ENCODE measurements at regions not wholly inside any gene's neighbourhood (a gene's known extent, or its start where the extent isn't known, plus 50 kb on each side); places are given as distances from the start of the nearest gene placed in this dataset.
A peak's percentile ranks its signal among the peaks of the same experiment; 100 is the strongest.

DNA sequence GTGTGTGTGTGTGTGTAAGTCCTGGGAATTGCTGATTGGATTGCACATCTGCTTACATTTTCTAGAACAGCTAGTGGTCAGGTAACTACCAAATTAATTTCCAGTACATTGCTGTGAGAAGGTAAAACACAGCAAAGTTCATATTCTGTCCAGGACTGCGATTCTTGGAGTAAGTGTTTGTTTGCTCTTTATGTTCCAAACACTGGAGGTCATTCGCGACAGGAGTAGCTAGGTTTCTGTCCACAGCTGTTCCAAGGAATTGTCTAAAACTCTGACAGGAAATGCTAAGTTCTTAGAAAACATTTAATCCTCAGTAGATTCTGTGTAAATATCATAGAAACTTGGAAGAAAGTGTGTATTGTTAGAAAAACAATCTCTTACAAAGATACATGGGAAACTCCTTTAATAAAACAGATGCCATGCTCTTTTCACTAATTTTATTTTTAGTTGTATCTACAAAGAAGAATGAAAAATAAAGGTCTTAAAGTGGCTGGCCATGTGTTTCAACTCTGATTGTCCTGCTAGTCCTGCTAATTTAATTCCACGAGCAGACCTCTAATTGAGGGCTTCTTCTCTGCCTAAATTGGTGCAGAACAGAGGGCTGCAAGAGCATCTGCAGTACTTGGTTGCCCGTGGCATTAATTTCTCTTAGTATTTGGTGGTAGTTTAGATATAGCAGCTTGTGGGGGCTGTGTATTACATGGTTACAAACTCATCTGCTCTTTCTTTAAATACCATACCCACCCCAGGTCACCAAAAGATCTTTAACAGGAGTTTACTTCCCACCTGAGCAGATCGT, 464.5 kb downstream of the RASEF start:
- no peak for DNase-seq

DNA sequence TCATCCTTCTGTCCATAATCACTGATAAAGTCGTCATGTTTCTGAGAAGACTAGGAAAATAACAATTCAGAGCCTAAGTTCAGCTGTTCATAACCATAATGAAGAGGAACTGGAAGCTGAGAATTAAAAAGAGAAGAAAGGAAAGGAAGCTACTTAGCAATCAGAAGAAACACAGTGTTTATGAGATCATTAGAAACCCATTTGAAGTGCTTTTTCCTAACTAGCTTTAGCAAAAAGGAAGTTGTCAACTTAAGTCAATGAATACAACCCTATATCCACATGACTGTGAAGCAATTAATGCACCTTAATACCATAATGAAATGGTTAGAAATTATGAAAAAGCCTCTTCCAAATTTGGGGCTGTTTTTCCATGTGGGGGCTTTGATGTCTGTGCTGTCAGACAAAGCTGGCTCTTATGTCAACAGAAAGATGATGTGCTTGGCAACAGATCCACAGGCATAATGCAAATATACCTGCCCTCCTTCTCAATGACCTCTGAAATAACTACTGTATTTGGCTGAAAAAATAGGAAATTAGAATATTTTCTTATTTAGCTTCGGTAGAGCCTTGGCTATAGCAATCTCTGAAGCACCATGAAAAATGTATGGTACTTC, 463.5 kb downstream of the RASEF start:
- no peak for DNase-seq

DNA sequence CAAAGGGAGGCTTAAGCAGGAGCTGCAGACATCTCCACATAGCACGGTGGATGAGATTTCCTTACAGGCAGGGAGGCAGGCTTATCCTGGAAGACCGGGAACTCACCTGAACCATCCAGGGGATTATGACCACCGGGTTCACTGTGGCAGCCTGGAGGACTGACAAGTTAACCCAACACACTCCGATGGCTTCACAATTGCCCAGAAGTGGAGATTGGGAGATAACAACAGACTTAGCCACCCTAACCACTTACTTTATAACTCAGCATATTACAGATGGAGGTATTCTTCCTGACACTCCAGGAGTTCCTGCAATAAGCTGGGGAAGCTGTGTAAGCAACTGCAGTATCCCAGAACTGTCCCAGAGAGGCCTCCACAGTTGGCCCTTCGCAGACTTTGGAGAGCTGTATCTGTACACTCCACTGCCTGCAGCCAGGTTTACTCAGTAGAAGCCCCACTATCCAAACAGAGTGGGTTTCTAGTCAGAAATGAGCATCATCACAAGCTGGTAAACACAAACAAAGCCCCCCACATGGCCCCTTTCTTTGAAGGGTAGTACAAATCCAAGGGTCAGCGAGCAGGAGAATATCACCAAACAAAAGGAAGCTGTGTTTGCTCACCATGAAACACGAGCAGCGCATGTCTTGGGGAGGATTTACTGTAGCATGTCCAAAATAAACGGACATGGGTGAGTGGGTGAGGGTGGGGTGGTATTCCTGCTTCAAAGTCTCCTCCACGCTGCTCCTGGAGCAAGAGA, 462.2 kb downstream of the RASEF start:
- DNase-seq, result no peak

DNA sequence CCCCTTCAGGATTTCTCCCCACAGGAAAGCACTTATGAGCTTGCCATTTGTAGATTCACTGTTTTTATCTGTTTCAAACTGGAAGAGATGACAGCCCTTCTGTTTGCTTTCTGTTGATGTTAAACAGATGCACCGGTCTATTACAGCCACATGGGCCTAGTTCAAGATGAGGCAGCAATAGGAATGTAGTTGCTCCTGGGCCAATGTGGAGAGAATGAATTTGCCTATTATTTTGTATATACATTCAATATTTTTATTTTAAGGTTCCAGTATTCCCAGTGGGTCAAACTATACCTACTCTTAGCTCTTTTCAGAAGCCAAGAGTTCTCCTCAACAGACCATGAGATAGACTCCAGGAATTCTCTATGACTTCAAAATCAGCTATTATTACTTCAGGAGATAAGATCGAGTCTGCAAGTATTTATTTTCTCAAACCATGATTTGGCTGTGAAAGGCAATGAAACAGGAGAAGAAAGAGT, 461.6 kb downstream of the RASEF start:
- DNase-seq, result no peak

DNA sequence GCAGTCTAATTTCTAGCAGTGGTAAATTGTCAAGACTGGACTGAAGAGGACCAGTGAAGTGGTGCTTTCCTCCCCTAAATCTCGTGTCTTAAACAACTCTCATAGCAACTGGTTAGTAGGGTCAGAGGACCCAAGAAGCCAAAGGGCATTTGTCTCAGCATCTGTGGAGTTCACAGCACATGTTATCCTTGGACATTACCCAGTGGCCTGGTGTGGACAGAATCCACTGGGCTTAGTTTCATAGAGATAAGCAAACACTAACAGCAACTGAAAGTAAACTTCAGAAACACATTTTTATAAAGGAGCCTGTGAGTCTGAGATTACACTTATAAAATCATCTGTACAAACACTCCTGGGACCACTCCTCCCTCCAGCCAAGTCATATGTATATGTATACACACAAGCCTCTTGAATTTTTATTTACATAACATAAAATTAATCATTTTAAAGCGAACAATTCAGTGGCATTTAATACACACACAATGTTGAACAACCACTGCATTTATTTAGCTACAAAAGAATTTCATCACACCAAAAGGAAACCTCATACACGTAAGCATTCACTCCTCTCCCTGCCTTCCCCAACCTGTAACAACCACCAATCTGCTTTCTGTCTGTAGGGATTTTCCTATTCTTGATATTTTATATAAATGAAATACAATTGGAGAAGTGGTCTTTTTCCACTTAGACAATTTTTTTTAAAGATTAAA, 457.8 kb downstream of the RASEF start:
- no peak for DNase-seq

DNA sequence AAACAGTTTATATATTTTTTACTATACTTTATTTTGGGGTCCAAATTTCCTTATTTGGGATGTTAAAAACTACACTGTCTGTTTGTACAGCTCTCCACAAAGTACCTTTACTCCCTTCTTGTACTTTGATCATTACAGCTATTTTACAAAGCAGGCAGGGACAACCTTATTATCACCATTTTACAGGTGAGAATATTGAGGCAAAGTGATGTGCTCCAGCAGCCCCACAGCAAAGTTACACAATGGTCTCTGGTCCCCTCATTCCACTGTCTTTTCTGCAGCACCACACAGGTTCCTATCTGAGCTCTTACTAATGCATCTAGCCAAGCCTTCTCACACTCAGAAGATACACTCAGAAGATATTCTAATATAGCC, 457.3 kb downstream of the RASEF start:
- DNase-seq, result no peak

DNA sequence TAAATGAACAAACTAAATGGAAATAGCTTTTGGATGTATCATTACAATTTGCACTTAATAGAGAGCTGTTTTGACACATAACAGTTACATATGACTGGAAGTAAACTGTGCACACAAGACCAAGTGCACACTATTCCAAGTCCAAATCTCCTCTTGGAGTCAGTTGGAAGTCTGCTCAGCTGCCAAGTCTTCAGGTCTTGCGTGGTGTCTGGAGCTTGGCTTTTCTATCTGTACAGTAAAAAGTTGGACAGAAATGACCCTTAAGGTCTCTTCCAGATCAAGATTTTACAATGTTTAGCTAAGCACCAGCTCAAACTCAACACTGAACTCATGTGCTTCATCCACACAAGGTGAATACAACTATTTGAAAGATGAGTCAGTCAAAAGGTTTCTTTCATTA, 456.9 kb downstream of the RASEF start:
- DNase-seq, result no peak

DNA sequence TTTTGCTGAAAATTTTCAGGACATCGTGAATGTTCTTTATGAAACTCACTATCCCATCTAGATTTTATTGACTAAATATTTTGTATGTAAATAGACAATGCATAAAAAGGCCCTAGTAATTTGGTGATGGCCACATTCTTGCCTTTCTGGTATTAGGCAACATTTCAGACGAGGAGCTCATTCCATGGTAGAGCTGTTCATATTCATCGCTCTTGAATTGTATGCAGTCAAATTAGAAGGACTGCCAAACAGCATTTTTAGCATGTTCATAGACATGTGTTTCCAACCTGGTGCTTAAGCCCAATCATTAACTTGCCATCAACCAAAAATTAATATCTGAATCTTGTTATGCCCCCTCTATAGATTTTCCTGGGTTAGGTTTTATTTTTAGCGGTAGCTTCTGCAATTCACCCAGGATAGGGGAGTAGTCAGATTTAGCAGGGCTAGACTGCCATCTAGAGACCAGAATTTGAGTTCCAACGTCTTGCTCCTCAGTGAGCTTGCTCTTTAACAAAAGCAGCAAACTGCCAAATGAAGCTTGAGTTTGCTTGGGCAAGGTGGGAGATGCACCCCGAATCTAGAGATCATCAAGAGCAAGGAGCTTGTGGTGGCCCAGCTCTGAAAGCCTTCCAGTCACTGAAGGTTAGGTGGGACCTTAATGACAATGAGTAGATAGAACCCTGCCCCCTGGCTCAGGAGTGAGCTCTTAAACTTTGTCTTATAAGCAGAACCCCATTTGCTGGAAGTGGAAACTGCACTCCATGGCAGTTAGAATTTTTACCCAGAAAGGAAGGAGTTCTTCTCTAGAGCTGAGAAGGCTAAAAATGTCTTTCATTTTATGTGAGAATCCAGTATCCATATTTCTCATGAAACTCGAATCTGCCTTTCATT, 456.2 kb downstream of the RASEF start:
- DNase-seq, result peak; percentile 67

DNA sequence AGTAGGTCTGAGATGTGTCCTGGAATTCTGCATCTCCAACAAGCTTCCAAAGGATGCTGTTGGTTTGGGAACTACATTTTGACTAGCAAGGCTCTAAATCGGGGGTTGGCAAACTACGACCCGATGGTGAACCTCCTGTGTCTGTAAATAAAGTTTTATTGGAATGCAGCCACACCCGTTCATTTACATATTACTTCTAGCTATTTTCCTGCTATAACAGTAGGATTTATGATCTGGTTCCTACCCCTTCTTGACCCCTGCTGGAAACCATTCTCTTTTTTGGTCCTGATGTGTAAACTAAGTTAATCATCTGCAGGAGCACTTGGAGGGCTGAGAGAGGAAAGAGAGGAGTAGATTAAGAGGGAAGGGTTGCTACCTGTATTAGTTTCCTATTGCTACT, 454.5 kb downstream of the RASEF start:
- no peak for DNase-seq

DNA sequence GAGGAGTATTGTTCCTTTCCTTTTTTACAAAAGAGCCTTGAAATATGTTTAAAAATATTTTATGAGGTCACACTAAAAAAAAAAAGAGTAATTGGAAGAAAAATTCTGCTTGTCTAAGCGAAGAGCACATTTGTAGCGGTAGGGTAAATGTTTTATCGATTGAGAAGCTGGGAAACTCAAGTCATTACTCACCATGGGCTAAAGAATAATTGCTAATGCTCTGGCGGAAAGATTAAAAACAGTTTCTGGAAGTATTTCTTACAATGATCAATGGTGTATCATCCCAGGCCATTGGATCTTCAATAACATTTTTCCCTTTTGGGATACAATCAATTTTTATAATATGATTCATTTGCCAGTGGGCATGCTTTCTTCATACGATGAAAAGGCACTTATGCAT, 450.0 kb downstream of the RASEF start:
- no peak for DNase-seq

DNA sequence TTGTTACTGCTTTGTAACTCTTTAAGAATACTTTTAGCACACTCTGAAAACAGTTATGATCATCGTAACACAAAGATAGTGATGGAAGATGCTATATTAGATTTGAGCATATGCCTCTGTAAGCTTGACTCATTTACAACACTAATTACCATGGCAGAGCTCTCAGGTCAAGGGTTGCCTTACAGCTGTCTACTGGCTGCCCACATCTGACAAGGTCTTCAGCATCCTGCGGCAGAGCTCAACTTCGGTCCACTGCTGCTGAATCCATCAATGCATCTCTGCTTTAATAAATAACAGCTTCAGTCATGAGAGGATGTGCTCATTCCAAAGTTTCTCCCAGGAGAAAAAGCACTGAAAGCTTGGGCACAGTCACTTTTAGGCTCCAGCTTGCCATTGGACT, 449.4 kb downstream of the RASEF start:
- no peak for DNase-seq

DNA sequence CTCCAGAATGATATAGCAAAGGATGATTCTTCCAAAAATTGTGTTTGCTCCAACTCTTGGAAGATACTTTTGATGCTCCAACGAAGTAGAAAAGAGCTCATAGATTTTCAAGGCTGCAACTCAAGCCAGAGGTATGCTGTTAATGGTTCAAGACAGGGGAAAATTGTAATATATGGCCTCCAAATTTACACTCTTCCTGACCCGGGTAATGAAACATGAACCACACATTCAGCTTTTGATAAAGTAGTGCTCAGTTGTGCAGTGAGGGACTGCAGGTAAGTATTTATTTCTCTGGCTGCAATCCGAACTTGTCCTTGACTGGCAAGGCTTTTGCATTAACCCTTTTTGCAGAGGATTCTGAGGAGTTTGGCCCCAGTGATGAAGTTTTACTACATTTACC, 446.4 kb downstream of the RASEF start:
- DNase-seq, result no peak

DNA sequence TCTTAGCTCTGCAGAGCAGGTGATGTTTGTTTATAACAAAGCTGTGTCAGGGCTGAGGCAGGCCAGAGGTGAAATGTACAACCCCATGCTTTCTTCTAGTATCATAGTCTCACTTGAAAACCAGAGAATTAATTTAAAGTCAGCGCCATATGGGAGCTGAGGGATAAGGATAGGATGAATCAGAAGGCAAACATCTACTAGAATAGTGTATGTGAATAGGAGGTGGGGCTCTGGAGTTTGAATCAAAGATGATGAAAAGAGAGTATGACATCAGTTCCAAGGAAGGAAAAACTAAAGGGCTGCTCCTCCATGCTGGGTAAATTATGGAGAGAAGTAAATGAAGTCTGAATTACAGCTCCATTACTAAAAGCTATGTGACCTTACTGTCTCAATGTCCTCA, 441.5 kb downstream of the RASEF start:
- no peak for DNase-seq

DNA sequence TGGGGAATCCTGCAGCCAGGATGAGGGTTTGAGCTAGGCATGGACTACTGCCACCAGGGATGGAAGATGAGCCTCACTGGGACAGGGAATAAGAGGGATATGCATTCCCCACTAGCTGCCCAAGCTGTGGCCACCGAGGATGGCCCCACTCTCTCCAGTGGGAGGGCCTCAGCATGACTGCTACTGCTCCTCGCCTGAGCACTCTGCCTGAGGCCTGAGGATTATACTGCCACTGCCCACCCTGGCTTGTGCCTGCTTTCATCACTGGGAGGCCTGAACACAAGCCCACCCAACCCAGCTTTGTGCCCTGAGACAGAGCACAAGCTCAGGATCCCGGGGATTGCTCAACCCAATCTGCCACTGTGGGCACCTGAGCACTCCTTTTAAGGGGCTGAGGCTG, 425.6 kb downstream of the RASEF start:
- DNase-seq, result no peak

DNA sequence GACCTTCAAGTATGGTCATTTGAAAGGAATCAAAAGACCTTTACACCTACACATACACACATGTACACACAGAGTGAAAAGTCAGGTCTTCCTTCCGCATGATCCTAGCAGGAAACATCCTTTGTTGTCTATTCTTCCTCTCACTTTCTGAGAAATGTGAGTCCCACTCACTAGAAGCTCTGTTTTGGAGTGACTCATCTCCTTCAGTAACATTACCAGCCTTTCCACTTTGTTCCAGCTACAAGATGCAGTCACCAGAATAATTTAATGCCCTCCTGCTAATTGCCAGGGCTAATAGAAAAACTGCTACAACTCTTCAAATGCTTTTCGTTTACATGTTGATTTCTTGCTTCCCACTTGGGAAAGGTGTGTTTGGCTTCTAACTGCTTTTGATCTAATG, 417.3 kb downstream of the RASEF start:
- DNase-seq, result no peak

DNA sequence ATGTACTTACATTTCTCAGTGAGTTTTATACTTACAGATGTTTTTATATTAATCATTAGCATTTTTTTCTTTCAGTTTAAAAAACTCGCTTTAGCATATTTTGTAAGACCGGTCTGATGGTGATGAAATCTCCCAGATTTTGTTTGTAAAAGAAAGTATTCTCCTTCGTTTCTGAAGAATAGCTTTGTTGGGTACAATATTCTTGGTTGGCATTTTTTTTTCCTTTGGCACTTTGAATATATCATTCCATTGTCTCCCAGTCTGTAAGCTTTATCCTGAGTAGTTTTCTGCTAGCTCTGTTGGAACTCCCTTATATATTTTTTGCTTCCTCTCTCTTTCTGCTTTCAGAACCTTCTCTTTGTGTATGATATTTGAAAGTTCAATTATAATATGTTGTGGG, 412.6 kb downstream of the RASEF start:
- no peak for DNase-seq

DNA sequence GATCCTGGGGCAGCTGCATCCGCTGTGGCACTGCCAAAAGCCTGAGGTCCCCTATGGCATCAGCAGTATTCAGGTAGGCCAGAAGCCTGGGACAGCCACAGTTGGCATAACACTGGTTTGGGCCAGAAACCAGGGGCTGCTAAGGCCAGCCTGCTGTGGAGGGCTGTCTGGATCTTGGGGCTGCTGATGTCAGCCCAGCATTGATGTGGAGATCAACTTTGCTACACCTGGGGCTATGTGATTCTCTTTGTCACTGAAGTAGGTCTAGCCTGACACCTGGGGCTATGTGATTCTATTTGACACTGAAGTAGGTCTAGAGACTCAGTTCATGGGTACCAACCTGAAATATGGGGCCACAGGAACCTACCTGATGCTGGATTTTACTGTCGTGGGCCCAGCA, 411.5 kb downstream of the RASEF start:
- DNase-seq, result no peak

DNA sequence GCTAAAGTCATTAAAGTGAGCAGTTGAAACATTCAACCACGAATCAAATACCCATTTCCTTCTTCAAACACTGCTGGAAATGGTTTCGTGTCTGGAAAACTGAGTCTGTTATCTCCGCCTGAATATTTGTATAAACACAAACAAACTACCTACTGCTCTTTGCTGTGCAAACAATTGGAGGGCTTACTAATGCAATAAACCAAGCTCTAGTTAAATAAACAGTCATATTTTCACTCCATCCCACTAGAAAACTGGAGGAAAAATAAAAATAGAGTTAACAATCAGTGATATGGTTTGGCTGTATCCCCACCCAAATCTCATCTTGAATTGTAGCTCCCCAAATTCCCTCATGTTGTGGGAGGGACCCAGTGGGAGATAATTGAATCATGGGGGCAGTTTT, 397.6 kb downstream of the RASEF start:
- DNase-seq, result no peak

DNA sequence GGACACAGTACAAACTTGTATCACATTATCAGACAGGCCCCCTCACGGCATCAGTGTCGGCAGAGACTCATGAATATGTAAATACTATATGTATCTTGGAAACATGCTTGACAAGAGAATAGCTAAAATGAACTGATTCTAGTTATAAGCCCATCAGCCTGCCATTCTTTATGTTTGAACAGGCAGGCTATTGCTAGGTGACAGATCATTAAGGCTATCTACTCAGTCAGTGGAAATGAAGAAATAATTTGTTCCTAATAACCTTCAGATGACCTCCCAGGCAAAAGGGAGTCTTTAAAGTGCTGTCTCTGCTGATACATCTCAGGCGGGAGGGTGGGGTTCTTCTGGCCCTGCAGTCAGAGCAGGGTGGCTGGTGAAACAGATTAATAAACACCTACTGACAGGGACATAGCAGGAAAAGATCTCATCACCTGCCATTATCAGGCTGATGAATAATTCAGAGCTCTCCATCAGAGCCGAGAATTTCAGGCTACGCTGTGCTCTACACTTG, 394.2 kb downstream of the RASEF start:
- DNase-seq, result no peak

DNA sequence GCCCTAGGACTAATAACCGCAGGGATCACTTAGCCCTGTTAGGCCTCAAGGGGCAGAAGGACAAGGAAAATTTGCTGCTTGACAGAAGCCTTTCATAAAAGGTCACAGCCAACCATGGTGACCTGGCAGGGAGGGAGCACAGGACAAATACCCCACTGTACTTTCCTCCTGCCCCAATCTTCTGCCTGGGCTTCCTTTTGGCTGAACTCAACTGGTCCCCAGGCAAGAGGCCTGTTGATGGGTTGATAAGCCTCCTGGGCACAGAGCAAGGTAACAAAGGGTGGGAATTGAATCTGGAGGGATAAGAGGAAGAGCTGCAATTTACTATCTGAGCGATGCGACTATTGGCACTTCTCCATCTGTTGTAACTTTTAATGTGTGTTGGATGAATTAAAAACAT, 392.9 kb downstream of the RASEF start:
- no peak for DNase-seq

DNA sequence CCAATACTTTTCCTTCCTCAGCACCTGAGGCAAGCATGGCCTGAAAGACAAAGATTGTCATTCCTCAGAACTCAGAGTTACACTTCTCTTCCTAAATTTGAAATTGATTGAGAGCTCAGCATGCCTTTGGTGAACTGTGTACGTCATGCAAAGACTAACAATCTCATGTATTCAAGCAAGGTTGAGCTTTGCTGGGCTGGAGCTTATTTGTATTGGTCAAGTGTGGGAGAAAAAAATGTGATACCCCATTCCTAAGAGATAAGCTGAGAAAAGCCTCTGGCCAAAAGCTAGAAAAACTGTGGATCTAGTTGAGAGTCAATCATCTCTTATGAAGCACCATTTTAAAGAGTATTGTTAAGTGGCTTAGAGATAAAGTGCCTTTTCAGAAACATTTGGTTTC, 392.2 kb downstream of the RASEF start:
- DNase-seq, result no peak

DNA sequence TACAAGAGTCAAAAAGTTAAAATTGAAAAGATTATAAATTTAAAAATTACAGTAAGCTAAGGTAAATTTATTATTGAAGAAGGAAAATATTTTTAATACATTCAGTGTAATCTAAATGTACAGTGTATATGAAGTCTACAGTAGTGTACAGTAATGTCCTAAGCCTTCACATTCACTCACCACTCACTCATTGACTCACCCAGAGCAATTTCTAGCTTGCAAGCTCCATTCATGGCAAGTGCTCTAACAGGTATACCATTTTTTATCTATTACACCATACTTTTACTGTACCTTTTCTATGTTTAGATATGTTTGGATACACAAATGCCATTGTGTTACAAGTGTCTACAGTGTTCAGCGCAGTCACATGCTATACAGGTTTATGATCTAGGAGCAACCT, 389.7 kb downstream of the RASEF start:
- no peak for DNase-seq

Data from COR-L47 (cell line).